ENCODE measurements at regions not wholly inside any gene's neighbourhood (a gene's known extent, or its start where the extent isn't known, plus 50 kb on each side); places are given as distances from the start of the nearest gene placed in this dataset.

GRCh38 chr12:68414988-68415387 is 82.8 kb upstream of the MDM1 start:
- Mint-ChIP-seq H3K4me1 (no peaks in the 10 kb centered on the region), H3K4me3 (no peak overlapping the region), H3K36me3 (ENCODE audit: low read depth) (no peaks in the 10 kb centered on the region), H3K27ac (ENCODE audit: unreplicated experiment) (peak overlapping the region; percentile 41), H3K9me3 (no peaks in the 10 kb centered on the region), H3K27me3 (ENCODE audit: low read depth) (no peaks in the 10 kb centered on the region)
- TF ChIP-seq, protein P1, sequence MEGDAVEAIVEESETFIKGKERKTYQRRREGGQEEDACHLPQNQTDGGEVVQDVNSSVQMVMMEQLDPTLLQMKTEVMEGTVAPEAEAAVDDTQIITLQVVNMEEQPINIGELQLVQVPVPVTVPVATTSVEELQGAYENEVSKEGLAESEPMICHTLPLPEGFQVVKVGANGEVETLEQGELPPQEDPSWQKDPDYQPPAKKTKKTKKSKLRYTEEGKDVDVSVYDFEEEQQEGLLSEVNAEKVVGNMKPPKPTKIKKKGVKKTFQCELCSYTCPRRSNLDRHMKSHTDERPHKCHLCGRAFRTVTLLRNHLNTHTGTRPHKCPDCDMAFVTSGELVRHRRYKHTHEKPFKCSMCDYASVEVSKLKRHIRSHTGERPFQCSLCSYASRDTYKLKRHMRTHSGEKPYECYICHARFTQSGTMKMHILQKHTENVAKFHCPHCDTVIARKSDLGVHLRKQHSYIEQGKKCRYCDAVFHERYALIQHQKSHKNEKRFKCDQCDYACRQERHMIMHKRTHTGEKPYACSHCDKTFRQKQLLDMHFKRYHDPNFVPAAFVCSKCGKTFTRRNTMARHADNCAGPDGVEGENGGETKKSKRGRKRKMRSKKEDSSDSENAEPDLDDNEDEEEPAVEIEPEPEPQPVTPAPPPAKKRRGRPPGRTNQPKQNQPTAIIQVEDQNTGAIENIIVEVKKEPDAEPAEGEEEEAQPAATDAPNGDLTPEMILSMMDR (conservative IDR thresholded peaks at IDR 0.05): no peak
- no peak for DNase-seq (ENCODE audit: low read depth, low spot score)

DNA sequence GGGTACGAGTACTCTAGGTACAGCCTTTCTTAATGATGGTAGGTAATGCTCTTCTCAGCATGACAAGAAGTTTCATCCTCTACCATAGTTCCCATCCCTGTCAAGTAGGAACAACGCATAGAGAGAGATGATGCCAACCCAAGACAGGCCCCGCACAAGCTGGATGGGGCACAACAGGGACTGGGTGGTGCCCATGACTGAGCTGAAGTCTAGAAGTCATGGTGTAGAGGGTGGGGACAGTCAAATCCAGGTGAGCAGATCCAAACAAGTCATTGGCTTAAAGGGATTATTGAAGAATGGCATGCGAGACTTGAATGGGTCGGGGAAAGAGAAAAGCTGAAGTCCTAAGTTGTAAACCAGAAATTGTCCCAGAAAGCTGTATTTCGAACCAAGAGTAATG is 84.2 kb upstream of the MDM1 start:
- no peak overlapping the region for H3K4me3 Mint-ChIP-seq
- no peaks in the 10 kb centered on the region for H3K9me3 Mint-ChIP-seq
- no peak for DNase-seq (ENCODE audit: low read depth, low spot score)
- H3K27ac Mint-ChIP-seq (ENCODE audit: unreplicated experiment): no peak overlapping the region
- TF ChIP-seq, protein P1 (conservative IDR thresholded peaks at IDR 0.05): no peak
- H3K4me1 Mint-ChIP-seq: peaks cover 6% of the 10 kb centered on the region
- no peaks in the 10 kb centered on the region for H3K27me3 Mint-ChIP-seq (ENCODE audit: low read depth)
- H3K36me3 Mint-ChIP-seq (ENCODE audit: low read depth): no peaks in the 10 kb centered on the region

- Mint-ChIP-seq H3K4me1 (peaks cover 6% of the 10 kb centered on the region), H3K27ac (ENCODE audit: unreplicated experiment) (no peak overlapping the region), H3K36me3 (ENCODE audit: low read depth) (no peaks in the 10 kb centered on the region)
Observed at GRCh38 chr12:68416826-68417225, 84.7 kb upstream of the MDM1 start.

GRCh38 chr12:68418137-68418460 is 85.9 kb upstream of the MDM1 start:
- Mint-ChIP-seq H3K9me3 (no peaks in the 10 kb centered on the region), H3K27ac (ENCODE audit: unreplicated experiment) (no peak overlapping the region), H3K27me3 (ENCODE audit: low read depth) (no peaks in the 10 kb centered on the region), H3K4me3 (no peak overlapping the region), H3K36me3 (ENCODE audit: low read depth) (no peaks in the 10 kb centered on the region), H3K4me1 (peaks cover 8% of the 10 kb centered on the region)
- no peak for DNase-seq (ENCODE audit: low read depth, low spot score)
- TF ChIP-seq, protein P1 (conservative IDR thresholded peaks at IDR 0.05): no peak

More at GRCh38 chr12:68416826-68417225, 84.7 kb upstream of the MDM1 start:
- no peak for DNase-seq (ENCODE audit: low read depth, low spot score)
- Mint-ChIP-seq H3K4me3 (no peak overlapping the region), H3K9me3 (no peaks in the 10 kb centered on the region), H3K27me3 (ENCODE audit: low read depth) (no peaks in the 10 kb centered on the region)
- TF ChIP-seq, protein P1 (conservative IDR thresholded peaks at IDR 0.05): no peak

DNA sequence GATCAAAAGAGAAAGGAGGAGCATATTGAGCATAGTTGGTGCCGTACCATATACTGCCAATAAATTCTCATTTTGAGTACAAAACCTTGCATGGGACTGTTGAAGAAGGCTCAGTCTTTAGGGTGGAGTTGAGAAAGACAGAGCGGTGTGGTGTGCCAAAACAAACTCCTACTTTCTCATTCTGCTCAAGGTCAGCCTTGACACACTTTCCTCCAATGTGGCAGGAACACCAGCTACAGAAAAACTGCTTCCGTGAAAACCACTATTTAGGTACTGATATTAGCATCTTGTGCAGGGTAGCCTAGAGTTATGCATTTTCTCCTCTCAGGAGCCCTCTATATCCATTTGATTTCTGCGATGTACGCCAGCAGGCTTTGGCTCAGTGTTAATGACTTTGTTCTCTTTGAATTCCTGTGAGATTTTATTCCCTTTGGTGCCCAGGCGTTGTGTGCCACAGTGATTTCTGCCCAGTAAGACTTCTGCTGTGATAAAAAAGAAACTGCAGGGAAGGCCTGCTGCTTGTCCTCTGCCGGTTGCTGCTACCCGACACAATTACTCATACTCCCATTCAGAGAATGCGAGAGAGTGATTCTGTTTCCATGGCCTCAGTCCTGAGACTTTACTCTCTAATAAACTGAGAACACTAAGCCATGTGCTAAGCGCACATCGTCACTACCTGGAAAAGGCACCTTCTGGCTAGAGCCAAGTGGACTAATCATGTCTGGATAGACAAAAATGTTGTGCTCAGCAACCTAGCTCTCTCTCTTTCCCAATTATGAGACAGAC is 88.3 kb upstream of the MDM1 start:
- Mint-ChIP-seq H3K4me3 (no peak overlapping the region), H3K36me3 (ENCODE audit: low read depth) (no peaks in the 10 kb centered on the region), H3K27ac (ENCODE audit: unreplicated experiment) (no peak overlapping the region), H3K27me3 (ENCODE audit: low read depth) (no peaks in the 10 kb centered on the region), H3K4me1 (peaks cover 10% of the 10 kb centered on the region), H3K9me3 (no peaks in the 10 kb centered on the region)
- DNase-seq (ENCODE audit: low read depth, low spot score): no peak
- TF ChIP-seq, protein P1 (conservative IDR thresholded peaks at IDR 0.05): no peak
